ENCODE measurements at regions not wholly inside any gene's neighbourhood (a gene's known extent, or its start where the extent isn't known, plus 50 kb on each side); places are given as distances from the start of the nearest gene placed in this dataset.

DNA sequence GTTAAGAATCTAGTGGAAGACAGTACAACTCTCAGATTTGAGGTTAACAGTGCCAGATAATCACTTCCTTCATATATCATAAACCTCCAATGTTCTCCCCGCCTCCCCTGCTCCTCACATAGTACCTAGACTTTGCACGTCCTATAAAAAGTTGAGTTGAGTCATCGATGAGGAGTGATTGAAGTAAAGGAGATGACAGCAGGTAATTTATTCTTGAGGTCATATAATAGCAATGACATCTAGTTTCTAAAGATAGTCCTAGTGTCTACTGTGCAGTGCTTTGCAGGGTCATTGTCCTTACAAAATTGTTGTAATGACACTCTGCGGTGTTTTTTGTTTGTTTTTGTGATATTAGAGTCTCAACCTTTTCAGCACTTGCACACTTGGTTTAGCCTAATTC, 510.5 kb upstream of the LRFN5 start:
- H3K9me3 Mint-ChIP-seq = peaks cover 30% of the 10 kb centered on the region
- H3K36me3 Mint-ChIP-seq (ENCODE audit: low read depth) = peaks cover 42% of the 10 kb centered on the region
- H3K27ac Mint-ChIP-seq = no peak overlapping the region
- Histone ChIP-seq H3K27me3 (ENCODE audit: control insufficient read depth, insufficient read depth, low read length, poor library complexity, severe bottlenecking) (no peaks in the 10 kb centered on the region), H3K9ac (ENCODE audit: extremely low read depth, low read length, poor library complexity, severe bottlenecking) (no peak overlapping the region), H3K36me3 (ENCODE audit: control insufficient read depth, insufficient read depth, low read length) (peaks cover 12% of the 10 kb centered on the region), H3K9me3 (ENCODE audit: control insufficient read depth, low read length) (peaks cover 21% of the 10 kb centered on the region), H3K4me1 (ENCODE audit: control insufficient read depth, insufficient read depth, low read length) (no peaks in the 10 kb centered on the region), H3K4me3 (ENCODE audit: low read length) (no peak overlapping the region), H3K27ac (ENCODE audit: low read depth, low read length) (no peak overlapping the region)
- H3K27me3 Mint-ChIP-seq (ENCODE audit: insufficient read depth) = no peaks in the 10 kb centered on the region
- 99 to 100% methylated on average over 2 to 4 of the region's 4 CpGs for WGBS, 2 experiments (ENCODE audit: insufficient coverage in 1 of 2, insufficient read length in 1 of 2)
- no peak overlapping the region for H3K4me3 Mint-ChIP-seq
- TF ChIP-seq, protein P1, sequence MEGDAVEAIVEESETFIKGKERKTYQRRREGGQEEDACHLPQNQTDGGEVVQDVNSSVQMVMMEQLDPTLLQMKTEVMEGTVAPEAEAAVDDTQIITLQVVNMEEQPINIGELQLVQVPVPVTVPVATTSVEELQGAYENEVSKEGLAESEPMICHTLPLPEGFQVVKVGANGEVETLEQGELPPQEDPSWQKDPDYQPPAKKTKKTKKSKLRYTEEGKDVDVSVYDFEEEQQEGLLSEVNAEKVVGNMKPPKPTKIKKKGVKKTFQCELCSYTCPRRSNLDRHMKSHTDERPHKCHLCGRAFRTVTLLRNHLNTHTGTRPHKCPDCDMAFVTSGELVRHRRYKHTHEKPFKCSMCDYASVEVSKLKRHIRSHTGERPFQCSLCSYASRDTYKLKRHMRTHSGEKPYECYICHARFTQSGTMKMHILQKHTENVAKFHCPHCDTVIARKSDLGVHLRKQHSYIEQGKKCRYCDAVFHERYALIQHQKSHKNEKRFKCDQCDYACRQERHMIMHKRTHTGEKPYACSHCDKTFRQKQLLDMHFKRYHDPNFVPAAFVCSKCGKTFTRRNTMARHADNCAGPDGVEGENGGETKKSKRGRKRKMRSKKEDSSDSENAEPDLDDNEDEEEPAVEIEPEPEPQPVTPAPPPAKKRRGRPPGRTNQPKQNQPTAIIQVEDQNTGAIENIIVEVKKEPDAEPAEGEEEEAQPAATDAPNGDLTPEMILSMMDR (conservative IDR thresholded peaks at IDR 0.05) = no peak
- no peaks in the 10 kb centered on the region for H3K4me1 Mint-ChIP-seq
- no peak for DNase-seq

DNA sequence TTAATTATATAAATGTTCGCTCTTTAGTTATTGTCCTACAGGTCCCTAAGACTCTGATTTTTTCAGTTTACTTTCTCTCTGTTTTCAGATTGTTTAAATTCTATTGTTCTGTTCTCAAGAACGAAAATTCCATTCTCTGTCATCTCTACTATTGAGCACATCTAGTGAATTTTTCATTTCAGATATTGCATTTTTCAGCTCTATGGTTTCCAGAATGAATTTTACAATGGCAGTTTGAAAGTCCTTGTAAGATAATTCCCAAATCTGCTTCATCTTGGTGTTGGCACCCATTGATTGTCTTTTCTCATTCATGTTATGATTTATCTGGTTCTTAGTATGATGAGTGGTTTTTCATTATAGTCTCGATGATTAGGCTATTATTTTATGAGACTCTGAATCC, 519.6 kb upstream of the LRFN5 start:
- TF ChIP-seq, protein P1 (conservative IDR thresholded peaks at IDR 0.05) = no peak

DNA sequence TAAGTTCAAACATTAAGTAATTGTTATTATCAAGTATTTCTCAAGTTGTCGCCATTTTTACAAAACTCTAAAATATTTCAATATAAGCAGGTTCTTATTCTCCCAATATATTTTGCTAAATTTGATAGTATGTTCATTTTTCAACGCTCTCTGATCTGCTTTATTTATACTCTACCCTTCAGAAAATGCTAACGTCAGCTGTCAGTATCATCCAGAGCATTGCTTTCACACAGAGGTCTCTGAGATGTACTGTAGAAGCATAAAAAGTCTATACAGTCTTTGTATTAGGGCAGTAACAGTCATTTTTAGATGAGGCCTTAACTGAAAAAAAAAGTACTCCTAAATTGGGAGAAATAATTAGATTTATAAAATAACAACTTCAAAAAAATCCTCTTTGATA, 533.1 kb upstream of the LRFN5 start:
- H3K4me1 ChIP-seq (ENCODE audit: control insufficient read depth, insufficient read depth, low read length) = no peaks in the 10 kb centered on the region
- Mint-ChIP-seq H3K9me3 (no peaks in the 10 kb centered on the region), H3K27ac (no peak overlapping the region), H3K27me3 (ENCODE audit: insufficient read depth) (no peaks in the 10 kb centered on the region), H3K36me3 (ENCODE audit: low read depth) (no peaks in the 10 kb centered on the region), H3K4me1 (peaks cover 2% of the 10 kb centered on the region), H3K4me3 (no peak overlapping the region)
- H3K9ac ChIP-seq (ENCODE audit: extremely low read depth, low read length, poor library complexity, severe bottlenecking) = no peak overlapping the region
- H3K27me3 ChIP-seq (ENCODE audit: control insufficient read depth, insufficient read depth, low read length, poor library complexity, severe bottlenecking) = no peaks in the 10 kb centered on the region
- no peaks in the 10 kb centered on the region for H3K9me3 ChIP-seq (ENCODE audit: control insufficient read depth, low read length)
- H3K27ac ChIP-seq (ENCODE audit: low read depth, low read length) = no peak overlapping the region
- WGBS, 2 experiments (ENCODE audit: insufficient coverage in 1 of 2, insufficient read length in 1 of 2) = 100% methylated on average over 2 of the region's 3 CpGs; no CpG with 5 or more reads in 1 of the 2 experiments
- H3K36me3 ChIP-seq (ENCODE audit: control insufficient read depth, insufficient read depth, low read length) = no peaks in the 10 kb centered on the region
- TF ChIP-seq, protein P1 (conservative IDR thresholded peaks at IDR 0.05) = no peak
- no peak for DNase-seq
- no peak overlapping the region for H3K4me3 ChIP-seq (ENCODE audit: low read length)

More for the DNA sequence above, 519.6 kb upstream of the LRFN5 start:
- no peak overlapping the region for H3K27ac ChIP-seq (ENCODE audit: low read depth, low read length)
- 94 to 100% methylated on average over 1 to 3 of the region's 3 CpGs for WGBS, 2 experiments (ENCODE audit: insufficient coverage in 1 of 2, insufficient read length in 1 of 2)
- peaks cover 2% of the 10 kb centered on the region for H3K9me3 Mint-ChIP-seq
- H3K4me1 ChIP-seq (ENCODE audit: control insufficient read depth, insufficient read depth, low read length) = no peaks in the 10 kb centered on the region
- no peaks in the 10 kb centered on the region for H3K27me3 Mint-ChIP-seq (ENCODE audit: insufficient read depth)
- peaks cover 16% of the 10 kb centered on the region for H3K36me3 Mint-ChIP-seq (ENCODE audit: low read depth)
- DNase-seq = no peak
- no peaks in the 10 kb centered on the region for H3K27me3 ChIP-seq (ENCODE audit: control insufficient read depth, insufficient read depth, low read length, poor library complexity, severe bottlenecking)
- H3K9ac ChIP-seq (ENCODE audit: extremely low read depth, low read length, poor library complexity, severe bottlenecking) = no peak overlapping the region
- no peak overlapping the region for H3K4me3 Mint-ChIP-seq
- no peak overlapping the region for H3K27ac Mint-ChIP-seq
- no peaks in the 10 kb centered on the region for H3K36me3 ChIP-seq (ENCODE audit: control insufficient read depth, insufficient read depth, low read length)
- H3K4me3 ChIP-seq (ENCODE audit: low read length) = no peak overlapping the region
- no peaks in the 10 kb centered on the region for H3K4me1 Mint-ChIP-seq
- peaks cover 17% of the 10 kb centered on the region for H3K9me3 ChIP-seq (ENCODE audit: control insufficient read depth, low read length)
